ENCODE measurements at regions not wholly inside any gene's neighbourhood (a gene's known extent, or its start where the extent isn't known, plus 50 kb on each side); places are given as distances from the start of the nearest gene placed in this dataset.

DNA sequence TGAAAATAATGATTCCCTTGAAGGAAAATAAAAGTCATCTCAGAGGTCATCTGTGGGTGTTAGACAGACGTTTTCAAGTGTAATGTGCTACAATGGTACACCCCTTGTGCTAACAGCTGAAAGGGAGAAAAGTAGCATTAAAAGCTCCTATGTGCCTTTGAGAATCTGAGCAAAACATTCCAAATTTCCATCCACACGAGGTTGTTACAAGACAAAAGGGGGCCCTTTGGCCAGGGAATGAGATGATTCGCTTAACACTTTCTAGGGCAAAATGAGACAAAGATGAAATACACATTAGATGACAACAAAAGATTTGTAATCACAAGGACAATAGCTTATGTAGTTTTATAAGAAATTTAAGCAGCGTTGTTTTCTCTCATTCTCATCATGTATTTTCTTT lies 303.6 kb downstream of the LMX1A start (continued):
- TF ChIP-seq, protein P1, sequence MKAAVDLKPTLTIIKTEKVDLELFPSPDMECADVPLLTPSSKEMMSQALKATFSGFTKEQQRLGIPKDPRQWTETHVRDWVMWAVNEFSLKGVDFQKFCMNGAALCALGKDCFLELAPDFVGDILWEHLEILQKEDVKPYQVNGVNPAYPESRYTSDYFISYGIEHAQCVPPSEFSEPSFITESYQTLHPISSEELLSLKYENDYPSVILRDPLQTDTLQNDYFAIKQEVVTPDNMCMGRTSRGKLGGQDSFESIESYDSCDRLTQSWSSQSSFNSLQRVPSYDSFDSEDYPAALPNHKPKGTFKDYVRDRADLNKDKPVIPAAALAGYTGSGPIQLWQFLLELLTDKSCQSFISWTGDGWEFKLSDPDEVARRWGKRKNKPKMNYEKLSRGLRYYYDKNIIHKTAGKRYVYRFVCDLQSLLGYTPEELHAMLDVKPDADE (IDR thresholded peaks at IDR 0.05) = no peak
- TF ChIP-seq ZNF331 (CRISPR knock-in tag; IDR thresholded peaks at IDR 0.05; ENCODE audit: low read depth) (no peak), STAT1 (IDR thresholded peaks at IDR 0.05; ENCODE audit: unreplicated experiment) (no peak)

DNA sequence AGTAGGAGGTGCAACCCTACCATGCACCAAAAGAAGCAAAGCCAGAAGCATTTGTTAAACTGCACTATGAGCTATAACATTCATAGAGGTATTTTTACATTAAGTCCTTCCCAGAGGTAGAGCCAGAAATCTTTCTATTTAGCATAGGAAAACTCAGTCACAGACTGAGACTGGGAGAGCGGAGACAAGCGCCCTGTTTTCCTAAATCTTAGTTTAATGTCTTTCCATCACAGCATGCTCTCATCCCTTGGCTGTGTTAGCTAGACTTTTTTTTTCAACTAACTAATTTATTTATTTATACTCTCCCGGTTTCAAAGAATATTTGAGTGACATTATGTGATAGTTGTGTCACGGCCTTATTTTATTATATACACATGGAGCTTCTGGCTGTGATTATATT lies 304.1 kb downstream of the LMX1A start:
- Histone ChIP-seq H3K27ac (ENCODE audit: low read depth) (no peak overlapping the region), H3K36me3 (ENCODE audit: insufficient read depth) (no peaks in the 10 kb centered on the region), H3F3A (replicated peaks; ENCODE audit: low read depth) (no peaks in the 10 kb centered on the region), H3K4me3 (no peak overlapping the region), H3K9me2 (ENCODE audit: insufficient read depth) (no peaks in the 10 kb centered on the region; the same call in 1 of the 2 replicates), H2AFZ (no peak overlapping the region), H3K4me1 (ENCODE audit: insufficient read depth) (peaks cover 12% of the 10 kb centered on the region), H3K27me3 (ENCODE audit: insufficient read depth) (no peaks in the 10 kb centered on the region), H3K4me2 (no peak overlapping the region), H3K79me2 (replicated peaks; ENCODE audit: insufficient read depth) (no peaks in the 10 kb centered on the region), H4K20me1 (replicated peaks; ENCODE audit: insufficient read depth) (no peaks in the 10 kb centered on the region)
- peaks cover 29% of the 10 kb centered on the region for H3K4me1 Mint-ChIP-seq
- no peak overlapping the region for H3K27ac Mint-ChIP-seq
- no peak overlapping the region for H3K4me3 Mint-ChIP-seq
- ATAC-seq = no peak
- H3K36me3 Mint-ChIP-seq (ENCODE audit: low read depth) = no peaks in the 10 kb centered on the region
- DNase-seq (ENCODE audit: low spot score) = no peak
- TF ChIP-seq, protein P2, sequence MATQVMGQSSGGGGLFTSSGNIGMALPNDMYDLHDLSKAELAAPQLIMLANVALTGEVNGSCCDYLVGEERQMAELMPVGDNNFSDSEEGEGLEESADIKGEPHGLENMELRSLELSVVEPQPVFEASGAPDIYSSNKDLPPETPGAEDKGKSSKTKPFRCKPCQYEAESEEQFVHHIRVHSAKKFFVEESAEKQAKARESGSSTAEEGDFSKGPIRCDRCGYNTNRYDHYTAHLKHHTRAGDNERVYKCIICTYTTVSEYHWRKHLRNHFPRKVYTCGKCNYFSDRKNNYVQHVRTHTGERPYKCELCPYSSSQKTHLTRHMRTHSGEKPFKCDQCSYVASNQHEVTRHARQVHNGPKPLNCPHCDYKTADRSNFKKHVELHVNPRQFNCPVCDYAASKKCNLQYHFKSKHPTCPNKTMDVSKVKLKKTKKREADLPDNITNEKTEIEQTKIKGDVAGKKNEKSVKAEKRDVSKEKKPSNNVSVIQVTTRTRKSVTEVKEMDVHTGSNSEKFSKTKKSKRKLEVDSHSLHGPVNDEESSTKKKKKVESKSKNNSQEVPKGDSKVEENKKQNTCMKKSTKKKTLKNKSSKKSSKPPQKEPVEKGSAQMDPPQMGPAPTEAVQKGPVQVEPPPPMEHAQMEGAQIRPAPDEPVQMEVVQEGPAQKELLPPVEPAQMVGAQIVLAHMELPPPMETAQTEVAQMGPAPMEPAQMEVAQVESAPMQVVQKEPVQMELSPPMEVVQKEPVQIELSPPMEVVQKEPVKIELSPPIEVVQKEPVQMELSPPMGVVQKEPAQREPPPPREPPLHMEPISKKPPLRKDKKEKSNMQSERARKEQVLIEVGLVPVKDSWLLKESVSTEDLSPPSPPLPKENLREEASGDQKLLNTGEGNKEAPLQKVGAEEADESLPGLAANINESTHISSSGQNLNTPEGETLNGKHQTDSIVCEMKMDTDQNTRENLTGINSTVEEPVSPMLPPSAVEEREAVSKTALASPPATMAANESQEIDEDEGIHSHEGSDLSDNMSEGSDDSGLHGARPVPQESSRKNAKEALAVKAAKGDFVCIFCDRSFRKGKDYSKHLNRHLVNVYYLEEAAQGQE (IDR thresholded peaks at IDR 0.05; ENCODE audit: unreplicated experiment) = no peak
- no peak for TF ChIP-seq STAT1 (IDR thresholded peaks at IDR 0.05; ENCODE audit: unreplicated experiment)
- no peak for TF ChIP-seq CREB1 (CRISPR knock-in tag; IDR thresholded peaks at IDR 0.05; ENCODE audit: low read depth)
- TF ChIP-seq, protein P3, sequence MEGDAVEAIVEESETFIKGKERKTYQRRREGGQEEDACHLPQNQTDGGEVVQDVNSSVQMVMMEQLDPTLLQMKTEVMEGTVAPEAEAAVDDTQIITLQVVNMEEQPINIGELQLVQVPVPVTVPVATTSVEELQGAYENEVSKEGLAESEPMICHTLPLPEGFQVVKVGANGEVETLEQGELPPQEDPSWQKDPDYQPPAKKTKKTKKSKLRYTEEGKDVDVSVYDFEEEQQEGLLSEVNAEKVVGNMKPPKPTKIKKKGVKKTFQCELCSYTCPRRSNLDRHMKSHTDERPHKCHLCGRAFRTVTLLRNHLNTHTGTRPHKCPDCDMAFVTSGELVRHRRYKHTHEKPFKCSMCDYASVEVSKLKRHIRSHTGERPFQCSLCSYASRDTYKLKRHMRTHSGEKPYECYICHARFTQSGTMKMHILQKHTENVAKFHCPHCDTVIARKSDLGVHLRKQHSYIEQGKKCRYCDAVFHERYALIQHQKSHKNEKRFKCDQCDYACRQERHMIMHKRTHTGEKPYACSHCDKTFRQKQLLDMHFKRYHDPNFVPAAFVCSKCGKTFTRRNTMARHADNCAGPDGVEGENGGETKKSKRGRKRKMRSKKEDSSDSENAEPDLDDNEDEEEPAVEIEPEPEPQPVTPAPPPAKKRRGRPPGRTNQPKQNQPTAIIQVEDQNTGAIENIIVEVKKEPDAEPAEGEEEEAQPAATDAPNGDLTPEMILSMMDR (conservative IDR thresholded peaks at IDR 0.05; ENCODE audit: low read depth in 2 of 2) = no peak
- no peak for TF ChIP-seq NANOG (IDR thresholded peaks at IDR 0.05; ENCODE audit: borderline replicate concordance)
- TF ChIP-seq, protein P4, sequence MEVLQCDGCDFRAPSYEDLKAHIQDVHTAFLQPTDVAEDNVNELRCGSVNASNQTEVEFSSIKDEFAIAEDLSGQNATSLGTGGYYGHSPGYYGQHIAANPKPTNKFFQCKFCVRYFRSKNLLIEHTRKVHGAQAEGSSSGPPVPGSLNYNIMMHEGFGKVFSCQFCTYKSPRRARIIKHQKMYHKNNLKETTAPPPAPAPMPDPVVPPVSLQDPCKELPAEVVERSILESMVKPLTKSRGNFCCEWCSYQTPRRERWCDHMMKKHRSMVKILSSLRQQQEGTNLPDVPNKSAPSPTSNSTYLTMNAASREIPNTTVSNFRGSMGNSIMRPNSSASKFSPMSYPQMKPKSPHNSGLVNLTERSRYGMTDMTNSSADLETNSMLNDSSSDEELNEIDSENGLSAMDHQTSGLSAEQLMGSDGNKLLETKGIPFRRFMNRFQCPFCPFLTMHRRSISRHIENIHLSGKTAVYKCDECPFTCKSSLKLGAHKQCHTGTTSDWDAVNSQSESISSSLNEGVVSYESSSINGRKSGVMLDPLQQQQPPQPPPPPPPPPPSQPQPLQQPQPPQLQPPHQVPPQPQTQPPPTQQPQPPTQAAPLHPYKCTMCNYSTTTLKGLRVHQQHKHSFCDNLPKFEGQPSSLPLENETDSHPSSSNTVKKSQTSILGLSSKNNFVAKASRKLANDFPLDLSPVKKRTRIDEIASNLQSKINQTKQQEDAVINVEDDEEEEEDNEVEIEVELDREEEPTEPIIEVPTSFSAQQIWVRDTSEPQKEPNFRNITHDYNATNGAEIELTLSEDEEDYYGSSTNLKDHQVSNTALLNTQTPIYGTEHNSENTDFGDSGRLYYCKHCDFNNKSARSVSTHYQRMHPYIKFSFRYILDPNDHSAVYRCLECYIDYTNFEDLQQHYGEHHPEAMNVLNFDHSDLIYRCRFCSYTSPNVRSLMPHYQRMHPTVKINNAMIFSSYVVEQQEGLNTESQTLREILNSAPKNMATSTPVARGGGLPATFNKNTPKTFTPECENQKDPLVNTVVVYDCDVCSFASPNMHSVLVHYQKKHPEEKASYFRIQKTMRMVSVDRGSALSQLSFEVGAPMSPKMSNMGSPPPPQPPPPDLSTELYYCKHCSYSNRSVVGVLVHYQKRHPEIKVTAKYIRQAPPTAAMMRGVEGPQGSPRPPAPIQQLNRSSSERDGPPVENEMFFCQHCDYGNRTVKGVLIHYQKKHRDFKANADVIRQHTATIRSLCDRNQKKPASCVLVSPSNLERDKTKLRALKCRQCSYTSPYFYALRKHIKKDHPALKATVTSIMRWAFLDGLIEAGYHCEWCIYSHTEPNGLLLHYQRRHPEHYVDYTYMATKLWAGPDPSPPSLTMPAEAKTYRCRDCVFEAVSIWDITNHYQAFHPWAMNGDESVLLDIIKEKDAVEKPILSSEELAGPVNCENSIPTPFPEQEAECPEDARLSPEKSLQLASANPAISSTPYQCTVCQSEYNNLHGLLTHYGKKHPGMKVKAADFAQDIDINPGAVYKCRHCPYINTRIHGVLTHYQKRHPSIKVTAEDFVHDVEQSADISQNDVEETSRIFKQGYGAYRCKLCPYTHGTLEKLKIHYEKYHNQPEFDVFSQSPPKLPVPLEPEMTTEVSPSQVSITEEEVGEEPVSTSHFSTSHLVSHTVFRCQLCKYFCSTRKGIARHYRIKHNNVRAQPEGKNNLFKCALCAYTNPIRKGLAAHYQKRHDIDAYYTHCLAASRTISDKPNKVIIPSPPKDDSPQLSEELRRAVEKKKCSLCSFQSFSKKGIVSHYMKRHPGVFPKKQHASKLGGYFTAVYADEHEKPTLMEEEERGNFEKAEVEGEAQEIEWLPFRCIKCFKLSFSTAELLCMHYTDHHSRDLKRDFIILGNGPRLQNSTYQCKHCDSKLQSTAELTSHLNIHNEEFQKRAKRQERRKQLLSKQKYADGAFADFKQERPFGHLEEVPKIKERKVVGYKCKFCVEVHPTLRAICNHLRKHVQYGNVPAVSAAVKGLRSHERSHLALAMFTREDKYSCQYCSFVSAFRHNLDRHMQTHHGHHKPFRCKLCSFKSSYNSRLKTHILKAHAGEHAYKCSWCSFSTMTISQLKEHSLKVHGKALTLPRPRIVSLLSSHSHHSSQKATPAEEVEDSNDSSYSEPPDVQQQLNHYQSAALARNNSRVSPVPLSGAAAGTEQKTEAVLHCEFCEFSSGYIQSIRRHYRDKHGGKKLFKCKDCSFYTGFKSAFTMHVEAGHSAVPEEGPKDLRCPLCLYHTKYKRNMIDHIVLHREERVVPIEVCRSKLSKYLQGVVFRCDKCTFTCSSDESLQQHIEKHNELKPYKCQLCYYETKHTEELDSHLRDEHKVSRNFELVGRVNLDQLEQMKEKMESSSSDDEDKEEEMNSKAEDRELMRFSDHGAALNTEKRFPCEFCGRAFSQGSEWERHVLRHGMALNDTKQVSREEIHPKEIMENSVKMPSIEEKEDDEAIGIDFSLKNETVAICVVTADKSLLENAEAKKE (CRISPR knock-in tag; IDR thresholded peaks at IDR 0.05) = no peak
- peaks cover 9% of the 10 kb centered on the region for H3K27me3 Mint-ChIP-seq (ENCODE audit: insufficient read depth, low read depth, poor library complexity)
- no peaks in the 10 kb centered on the region for H3K9me3 Mint-ChIP-seq

Data from GM23338 (cell line).